ENCODE measurements at regions not wholly inside any gene's neighbourhood (a gene's known extent, or its start where the extent isn't known, plus 50 kb on each side); places are given as distances from the start of the nearest gene placed in this dataset.

- 74 to 87% (median 85%) methylated on average over 3 of the region's 3 CpGs for WGBS, 4 donors
- Histone ChIP-seq H3K4me3 (no peak overlapping the region), H3K4me1 (no peaks in the 10 kb centered on the region), H3K27ac (no peak overlapping the region), H3K9me3 (no peaks in the 10 kb centered on the region), H3K36me3 (no peaks in the 10 kb centered on the region), H3K27me3 (no peaks in the 10 kb centered on the region)
- DNase-seq = no peak
- intact Hi-C loops (cut with DNase I) = no loop called here
- TF ChIP-seq CTCF (IDR thresholded peaks at IDR 0.05) = no peak
- no peak for TF ChIP-seq POLR2A (IDR thresholded peaks at IDR 0.05)
- ATAC-seq = no peak
Observed at GRCh38 chr1:65725064-65725463, 67.6 kb upstream of the PDE4B start.

- Histone ChIP-seq H3K9me3 (no peaks in the 10 kb centered on the region), H3K27ac (no peak overlapping the region), H3K36me3 (no peaks in the 10 kb centered on the region), H3K4me3 (no peak overlapping the region), H3K27me3 (no peaks in the 10 kb centered on the region), H3K4me1 (no peaks in the 10 kb centered on the region)
- ATAC-seq (no peak), DNase-seq (no peak)
- intact Hi-C loops (cut with DNase I) = no loop called here
- TF ChIP-seq CTCF (IDR thresholded peaks at IDR 0.05) (no peak), POLR2A (IDR thresholded peaks at IDR 0.05) (no peak)
- WGBS, 4 donors = 68 to 75% (median 71%) methylated on average over 5 of the region's 5 CpGs
Observed at GRCh38 chr1:65728504-65728903, 64.2 kb upstream of the PDE4B start.

GRCh38 chr1:65729259-65729658 lies 63.4 kb upstream of the PDE4B start:
- Histone ChIP-seq H3K27me3 (no peaks in the 10 kb centered on the region), H3K36me3 (no peaks in the 10 kb centered on the region), H3K27ac (no peak overlapping the region), H3K9me3 (no peaks in the 10 kb centered on the region), H3K4me1 (no peaks in the 10 kb centered on the region), H3K4me3 (no peak overlapping the region)
- ATAC-seq (no peak), DNase-seq (no peak)
- 42 to 52% (median 50%) methylated on average over 2 of the region's 2 CpGs for WGBS, 4 donors
- intact Hi-C loops (cut with DNase I) = no loop called here
- TF ChIP-seq POLR2A (IDR thresholded peaks at IDR 0.05) (no peak), CTCF (IDR thresholded peaks at IDR 0.05) (no peak)

- DNase-seq = no peak
- Histone ChIP-seq H3K4me1 (no peaks in the 10 kb centered on the region), H3K27me3 (no peaks in the 10 kb centered on the region), H3K4me3 (no peak overlapping the region), H3K27ac (no peak overlapping the region), H3K9me3 (no peaks in the 10 kb centered on the region), H3K36me3 (no peaks in the 10 kb centered on the region)
- TF ChIP-seq CTCF (IDR thresholded peaks at IDR 0.05) (no peak), POLR2A (IDR thresholded peaks at IDR 0.05) (no peak)
- ATAC-seq = no peak
- 64 to 81% (median 75%) methylated on average over 2 of the region's 2 CpGs for WGBS, 4 donors
- intact Hi-C loops (cut with DNase I) = no loop called here
Observed at GRCh38 chr1:65734979-65735378, 57.7 kb upstream of the PDE4B start.

All from heart left ventricle (tissue), 16 donors.